ENCODE measurements at regions not wholly inside any gene's neighbourhood (a gene's known extent, or its start where the extent isn't known, plus 50 kb on each side); places are given as distances from the start of the nearest gene placed in this dataset.

DNA sequence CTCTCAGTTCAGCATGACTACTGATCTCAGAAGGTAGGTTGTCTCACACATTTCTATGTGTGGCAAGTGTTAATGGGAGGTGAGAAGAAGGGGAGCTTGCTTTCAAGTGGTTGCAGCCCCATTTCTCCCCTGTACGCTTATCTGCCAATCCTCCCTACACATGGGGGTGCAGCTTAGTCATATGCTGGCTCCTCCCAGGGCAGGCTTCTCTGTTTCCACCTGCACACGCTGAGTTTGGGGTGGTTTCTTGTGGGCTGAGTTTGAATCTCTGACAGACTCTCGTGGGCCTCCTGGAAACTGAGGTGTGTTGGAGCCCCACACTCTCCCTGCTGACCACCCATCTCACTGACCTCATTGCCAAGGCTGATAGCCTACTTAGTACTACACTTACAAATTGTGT is 435.8 kb upstream of the MTPN start:
- Histone ChIP-seq H3K9ac (ENCODE audit: low read depth in 1 of 2, low read length in 2 of 2) (no peak overlapping the region), H3K36me3 (ENCODE audit: control insufficient read depth in 4 of 4, insufficient read depth in 3 of 4, low read depth in 1 of 4, low read length in 3 of 4) (no peaks in the 10 kb centered on the region), H3K27ac (ENCODE audit: low read depth in 1 of 2, low read length in 2 of 2) (no peak overlapping the region), H3K27me3 (ENCODE audit: control insufficient read depth in 4 of 4, insufficient read depth in 4 of 4, low read length in 3 of 4) (peaks cover 0 to 4% (median 0%) of the 10 kb centered on the region in 4 donors), H3K4me1 (ENCODE audit: control insufficient read depth in 4 of 4, insufficient read depth in 4 of 4, low read length in 3 of 4) (no peaks in the 10 kb centered on the region), H3K4me3 (ENCODE audit: low read depth in 1 of 3, low read length in 3 of 3) (no peak overlapping the region), H3K9me3 (ENCODE audit: control insufficient read depth in 4 of 4, low read length in 3 of 4) (no peaks in the 10 kb centered on the region)
- no peak for DNase-seq (ENCODE audit: low spot score)
- TF ChIP-seq HNF4A (conservative IDR thresholded peaks at IDR 0.05) = no peak
- TF ChIP-seq NR2F2 (IDR thresholded peaks at IDR 0.05) = no peak
- TF ChIP-seq FOXA2 (IDR thresholded peaks at IDR 0.05) = no peak
- TF ChIP-seq, protein P1, sequence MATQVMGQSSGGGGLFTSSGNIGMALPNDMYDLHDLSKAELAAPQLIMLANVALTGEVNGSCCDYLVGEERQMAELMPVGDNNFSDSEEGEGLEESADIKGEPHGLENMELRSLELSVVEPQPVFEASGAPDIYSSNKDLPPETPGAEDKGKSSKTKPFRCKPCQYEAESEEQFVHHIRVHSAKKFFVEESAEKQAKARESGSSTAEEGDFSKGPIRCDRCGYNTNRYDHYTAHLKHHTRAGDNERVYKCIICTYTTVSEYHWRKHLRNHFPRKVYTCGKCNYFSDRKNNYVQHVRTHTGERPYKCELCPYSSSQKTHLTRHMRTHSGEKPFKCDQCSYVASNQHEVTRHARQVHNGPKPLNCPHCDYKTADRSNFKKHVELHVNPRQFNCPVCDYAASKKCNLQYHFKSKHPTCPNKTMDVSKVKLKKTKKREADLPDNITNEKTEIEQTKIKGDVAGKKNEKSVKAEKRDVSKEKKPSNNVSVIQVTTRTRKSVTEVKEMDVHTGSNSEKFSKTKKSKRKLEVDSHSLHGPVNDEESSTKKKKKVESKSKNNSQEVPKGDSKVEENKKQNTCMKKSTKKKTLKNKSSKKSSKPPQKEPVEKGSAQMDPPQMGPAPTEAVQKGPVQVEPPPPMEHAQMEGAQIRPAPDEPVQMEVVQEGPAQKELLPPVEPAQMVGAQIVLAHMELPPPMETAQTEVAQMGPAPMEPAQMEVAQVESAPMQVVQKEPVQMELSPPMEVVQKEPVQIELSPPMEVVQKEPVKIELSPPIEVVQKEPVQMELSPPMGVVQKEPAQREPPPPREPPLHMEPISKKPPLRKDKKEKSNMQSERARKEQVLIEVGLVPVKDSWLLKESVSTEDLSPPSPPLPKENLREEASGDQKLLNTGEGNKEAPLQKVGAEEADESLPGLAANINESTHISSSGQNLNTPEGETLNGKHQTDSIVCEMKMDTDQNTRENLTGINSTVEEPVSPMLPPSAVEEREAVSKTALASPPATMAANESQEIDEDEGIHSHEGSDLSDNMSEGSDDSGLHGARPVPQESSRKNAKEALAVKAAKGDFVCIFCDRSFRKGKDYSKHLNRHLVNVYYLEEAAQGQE (IDR thresholded peaks at IDR 0.05) = no peak
- TF ChIP-seq, protein P2, sequence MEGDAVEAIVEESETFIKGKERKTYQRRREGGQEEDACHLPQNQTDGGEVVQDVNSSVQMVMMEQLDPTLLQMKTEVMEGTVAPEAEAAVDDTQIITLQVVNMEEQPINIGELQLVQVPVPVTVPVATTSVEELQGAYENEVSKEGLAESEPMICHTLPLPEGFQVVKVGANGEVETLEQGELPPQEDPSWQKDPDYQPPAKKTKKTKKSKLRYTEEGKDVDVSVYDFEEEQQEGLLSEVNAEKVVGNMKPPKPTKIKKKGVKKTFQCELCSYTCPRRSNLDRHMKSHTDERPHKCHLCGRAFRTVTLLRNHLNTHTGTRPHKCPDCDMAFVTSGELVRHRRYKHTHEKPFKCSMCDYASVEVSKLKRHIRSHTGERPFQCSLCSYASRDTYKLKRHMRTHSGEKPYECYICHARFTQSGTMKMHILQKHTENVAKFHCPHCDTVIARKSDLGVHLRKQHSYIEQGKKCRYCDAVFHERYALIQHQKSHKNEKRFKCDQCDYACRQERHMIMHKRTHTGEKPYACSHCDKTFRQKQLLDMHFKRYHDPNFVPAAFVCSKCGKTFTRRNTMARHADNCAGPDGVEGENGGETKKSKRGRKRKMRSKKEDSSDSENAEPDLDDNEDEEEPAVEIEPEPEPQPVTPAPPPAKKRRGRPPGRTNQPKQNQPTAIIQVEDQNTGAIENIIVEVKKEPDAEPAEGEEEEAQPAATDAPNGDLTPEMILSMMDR (IDR thresholded peaks at IDR 0.05; ENCODE audit: low read depth, low read length, missing input control) = no peak
- no peak for TF ChIP-seq RAD21 (IDR thresholded peaks at IDR 0.05)
- TF ChIP-seq, protein P3, sequence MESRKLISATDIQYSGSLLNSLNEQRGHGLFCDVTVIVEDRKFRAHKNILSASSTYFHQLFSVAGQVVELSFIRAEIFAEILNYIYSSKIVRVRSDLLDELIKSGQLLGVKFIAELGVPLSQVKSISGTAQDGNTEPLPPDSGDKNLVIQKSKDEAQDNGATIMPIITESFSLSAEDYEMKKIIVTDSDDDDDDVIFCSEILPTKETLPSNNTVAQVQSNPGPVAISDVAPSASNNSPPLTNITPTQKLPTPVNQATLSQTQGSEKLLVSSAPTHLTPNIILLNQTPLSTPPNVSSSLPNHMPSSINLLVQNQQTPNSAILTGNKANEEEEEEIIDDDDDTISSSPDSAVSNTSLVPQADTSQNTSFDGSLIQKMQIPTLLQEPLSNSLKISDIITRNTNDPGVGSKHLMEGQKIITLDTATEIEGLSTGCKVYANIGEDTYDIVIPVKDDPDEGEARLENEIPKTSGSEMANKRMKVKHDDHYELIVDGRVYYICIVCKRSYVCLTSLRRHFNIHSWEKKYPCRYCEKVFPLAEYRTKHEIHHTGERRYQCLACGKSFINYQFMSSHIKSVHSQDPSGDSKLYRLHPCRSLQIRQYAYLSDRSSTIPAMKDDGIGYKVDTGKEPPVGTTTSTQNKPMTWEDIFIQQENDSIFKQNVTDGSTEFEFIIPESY (IDR thresholded peaks at IDR 0.05) = no peak
- TF ChIP-seq, protein P4, sequence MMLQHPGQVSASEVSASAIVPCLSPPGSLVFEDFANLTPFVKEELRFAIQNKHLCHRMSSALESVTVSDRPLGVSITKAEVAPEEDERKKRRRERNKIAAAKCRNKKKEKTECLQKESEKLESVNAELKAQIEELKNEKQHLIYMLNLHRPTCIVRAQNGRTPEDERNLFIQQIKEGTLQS (IDR thresholded peaks at IDR 0.05) = no peak
- TF ChIP-seq EGR1 (IDR thresholded peaks at IDR 0.05; ENCODE audit: low read depth in 2 of 2) = no peak
- TF ChIP-seq GABPA (IDR thresholded peaks at IDR 0.05 in 1 of 2, conservative IDR thresholded peaks at IDR 0.05 in 1 of 2) = no peak
- WGBS = 72% methylated on average over 3 of the region's 3 CpGs

DNA sequence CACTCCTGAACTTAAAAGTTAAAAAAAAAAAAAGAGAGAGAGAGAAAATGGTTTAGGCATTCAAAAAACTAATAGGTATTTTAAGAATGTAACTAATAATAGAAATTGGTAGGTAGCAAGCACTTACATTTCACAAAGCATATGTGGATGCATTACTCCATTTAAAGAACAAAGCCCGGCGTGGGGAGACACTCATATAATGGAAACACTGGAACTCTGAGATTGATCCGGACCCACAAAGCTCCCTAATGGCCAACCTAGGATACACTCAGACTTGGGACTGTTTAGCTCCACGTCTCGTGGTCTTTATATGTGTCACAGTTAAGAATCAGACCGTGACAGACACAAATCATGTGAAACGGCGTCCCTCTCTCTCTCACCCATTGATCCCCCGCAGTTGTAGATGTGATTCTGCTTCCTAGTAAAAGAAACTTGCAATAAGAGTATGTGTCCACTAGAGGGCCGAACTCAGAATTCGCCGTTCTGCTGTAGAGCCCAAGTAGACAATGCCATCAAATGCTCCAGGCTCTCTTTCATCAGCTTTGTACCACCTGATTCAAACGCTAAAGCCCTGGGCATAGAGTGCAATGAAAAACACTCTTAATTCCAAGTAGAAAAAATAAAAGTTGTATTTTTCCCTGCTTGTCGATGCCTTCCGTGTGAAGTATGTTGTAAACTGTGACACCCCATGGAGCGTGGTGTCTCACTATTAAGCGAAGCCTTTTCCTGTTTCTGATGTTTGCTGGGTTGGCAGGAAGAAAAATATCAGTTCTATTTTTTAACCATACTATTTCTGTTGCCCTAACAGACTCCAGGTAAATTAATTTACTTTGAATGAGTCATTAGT is 429.0 kb upstream of the MTPN start:
- 28% methylated on average over 17 of the region's 17 CpGs for WGBS
- Histone ChIP-seq H3K9ac (ENCODE audit: low read depth in 1 of 2, low read length in 2 of 2) (no peak overlapping the region), H3K4me1 (ENCODE audit: control insufficient read depth in 4 of 4, insufficient read depth in 4 of 4, low read length in 3 of 4) (no peaks in the 10 kb centered on the region), H3K4me3 (ENCODE audit: low read depth in 1 of 3, low read length in 3 of 3) (no peak overlapping the region), H3K36me3 (ENCODE audit: control insufficient read depth in 4 of 4, insufficient read depth in 3 of 4, low read depth in 1 of 4, low read length in 3 of 4) (no peaks in the 10 kb centered on the region), H3K27ac (ENCODE audit: low read depth in 1 of 2, low read length in 2 of 2) (no peak overlapping the region), H3K9me3 (ENCODE audit: control insufficient read depth in 4 of 4, low read length in 3 of 4) (no peaks in the 10 kb centered on the region), H3K27me3 (ENCODE audit: control insufficient read depth in 4 of 4, insufficient read depth in 4 of 4, low read length in 3 of 4) (peaks cover 0 to 7% (median 0%) of the 10 kb centered on the region in 4 donors)
- TF ChIP-seq RAD21 (IDR thresholded peaks at IDR 0.05) (peak; percentile 69 to 80), RXRA (IDR thresholded peaks at IDR 0.05) (no peak), JUND (IDR thresholded peaks at IDR 0.05) (no peak), TAF1 (conservative IDR thresholded peaks at IDR 0.05) (no peak), FOXA2 (IDR thresholded peaks at IDR 0.05) (no peak)
- TF ChIP-seq, protein P2 (IDR thresholded peaks at IDR 0.05; ENCODE audit: low read depth, low read length, missing input control) = peak; percentile 52
- TF ChIP-seq, protein P1 (IDR thresholded peaks at IDR 0.05) = no peak
- DNase-seq (ENCODE audit: low spot score) = no peak

Measured in liver (tissue), 8 donors.